T-helper 9 cell (primary cell): ENCODE measurements at regions not wholly inside any gene's neighbourhood (a gene's known extent, or its start where the extent isn't known, plus 50 kb on each side); places are given as distances from the start of the nearest gene placed in this dataset.

Source experiments
- DNase-seq: peaks from one replicate; pipeline ENCODE4 v3.0.0-alpha.2; 2020

DNA sequence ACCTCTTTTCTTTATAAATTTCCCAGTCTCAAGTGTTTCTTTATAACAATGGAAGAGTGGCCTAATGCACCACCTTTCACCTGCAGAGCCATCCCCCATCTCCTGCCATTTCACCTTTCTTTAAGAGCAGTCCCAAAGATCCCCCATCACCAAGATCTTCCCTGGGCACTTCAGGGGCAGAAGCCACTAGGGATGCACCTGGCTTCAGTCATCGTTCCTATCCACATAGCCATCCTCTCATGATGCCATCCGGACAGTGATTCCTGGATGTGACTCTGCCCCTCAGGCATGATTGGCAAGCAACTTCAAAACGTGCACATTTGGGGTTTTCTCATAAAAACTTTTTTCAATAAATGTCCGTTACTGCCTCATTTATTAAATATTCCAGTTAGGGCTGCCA lies 225.9 kb downstream of the TBXT start:
- DNase-seq: no peak

DNA sequence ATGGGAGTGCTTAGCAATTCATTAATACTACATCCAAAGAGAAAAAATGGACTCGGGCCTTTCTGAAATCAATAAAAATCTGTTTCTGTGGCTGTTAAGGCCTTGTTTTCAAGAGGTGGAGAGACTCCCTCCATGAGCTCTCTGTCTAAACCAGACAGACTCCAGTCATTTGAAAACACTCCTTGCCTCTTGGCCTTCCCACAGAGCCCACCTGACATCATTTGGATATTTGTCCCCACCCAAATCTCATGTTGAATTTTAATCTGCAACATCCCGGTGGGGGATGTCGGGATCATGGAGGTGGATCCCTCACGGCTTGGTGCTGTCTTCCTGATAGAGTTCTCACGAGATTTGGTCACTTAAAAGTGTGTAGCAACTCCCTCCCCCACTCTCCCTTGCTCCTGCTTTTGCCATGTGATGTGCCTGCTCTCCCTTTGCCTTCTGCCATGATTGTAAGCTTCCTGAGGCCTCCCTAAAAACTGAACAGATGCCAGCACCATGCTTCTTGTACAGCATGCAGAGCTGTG lies 226.3 kb downstream of the TBXT start:
- DNase-seq: no peak

DNA sequence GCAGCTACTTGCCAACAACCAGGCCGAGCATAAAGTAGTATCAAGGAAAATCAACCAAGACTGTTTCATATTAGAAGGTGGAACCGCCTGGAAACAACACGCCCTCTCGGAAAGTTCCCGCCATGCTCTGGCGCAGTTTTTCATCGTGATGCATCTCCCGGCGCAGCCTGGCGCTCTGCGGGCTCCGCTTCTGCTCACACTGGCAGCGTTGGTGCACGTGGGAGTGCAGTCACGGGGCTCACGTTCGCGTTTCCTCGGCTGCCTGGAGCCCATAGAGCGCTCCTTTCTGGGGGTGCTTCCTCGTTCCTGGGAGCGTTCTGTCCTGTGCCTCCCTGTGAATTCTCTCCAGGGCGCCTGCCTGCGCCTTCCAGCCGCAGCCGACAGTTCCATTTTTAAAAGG lies 227.3 kb downstream of the TBXT start:
- no peak for DNase-seq

DNA sequence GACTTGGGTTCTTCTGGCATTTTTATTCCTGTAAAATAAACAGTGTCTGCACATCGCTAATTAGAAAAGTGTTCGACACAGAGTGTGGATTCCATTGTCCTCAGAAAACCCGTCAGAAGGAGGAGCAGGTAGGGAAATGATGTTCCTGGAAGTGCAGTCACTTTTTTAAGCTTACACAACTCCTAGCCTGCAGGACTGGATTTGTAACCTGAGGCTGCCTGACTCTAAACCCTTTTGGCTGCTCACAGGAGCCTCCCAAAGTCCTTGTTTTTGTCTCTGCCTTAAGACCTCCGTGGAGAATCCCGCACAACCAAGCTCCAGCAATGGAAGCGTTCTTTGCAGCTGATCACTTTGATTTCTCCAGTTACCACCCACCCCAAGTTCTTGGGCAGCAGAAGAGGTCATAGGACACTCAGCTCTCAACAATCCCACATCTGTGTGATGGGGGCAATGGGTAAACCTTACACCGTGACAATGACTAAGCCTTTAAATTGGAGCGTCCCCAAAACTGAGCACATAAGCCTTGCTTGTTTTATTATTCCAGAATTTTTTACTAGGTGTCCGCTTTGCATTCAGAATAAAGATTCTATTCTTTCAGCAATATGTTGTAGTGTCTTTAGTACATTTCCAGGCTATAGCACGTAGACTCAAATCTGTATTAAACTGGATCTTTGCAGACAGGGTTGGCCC lies 227.9 kb downstream of the TBXT start:
- DNase-seq: no peak

DNA sequence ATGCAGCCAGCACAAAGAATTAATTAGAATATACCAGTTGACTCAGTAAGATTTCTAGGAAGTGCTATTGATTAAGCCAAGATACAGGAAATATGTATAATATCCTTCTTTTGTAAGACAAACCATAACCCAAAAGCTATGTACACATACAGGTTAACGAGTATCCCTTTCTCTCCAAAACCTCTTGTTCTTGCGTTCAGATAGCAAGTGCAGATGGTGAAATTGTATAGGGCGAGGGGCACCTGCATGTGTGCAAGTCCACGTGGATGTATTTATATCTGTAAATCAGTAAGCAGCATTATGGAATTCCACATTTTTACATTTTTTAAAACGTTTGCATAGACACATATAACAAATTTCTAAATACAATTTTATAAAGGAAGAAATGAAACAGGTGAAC lies 228.6 kb downstream of the TBXT start:
- DNase-seq: no peak

DNA sequence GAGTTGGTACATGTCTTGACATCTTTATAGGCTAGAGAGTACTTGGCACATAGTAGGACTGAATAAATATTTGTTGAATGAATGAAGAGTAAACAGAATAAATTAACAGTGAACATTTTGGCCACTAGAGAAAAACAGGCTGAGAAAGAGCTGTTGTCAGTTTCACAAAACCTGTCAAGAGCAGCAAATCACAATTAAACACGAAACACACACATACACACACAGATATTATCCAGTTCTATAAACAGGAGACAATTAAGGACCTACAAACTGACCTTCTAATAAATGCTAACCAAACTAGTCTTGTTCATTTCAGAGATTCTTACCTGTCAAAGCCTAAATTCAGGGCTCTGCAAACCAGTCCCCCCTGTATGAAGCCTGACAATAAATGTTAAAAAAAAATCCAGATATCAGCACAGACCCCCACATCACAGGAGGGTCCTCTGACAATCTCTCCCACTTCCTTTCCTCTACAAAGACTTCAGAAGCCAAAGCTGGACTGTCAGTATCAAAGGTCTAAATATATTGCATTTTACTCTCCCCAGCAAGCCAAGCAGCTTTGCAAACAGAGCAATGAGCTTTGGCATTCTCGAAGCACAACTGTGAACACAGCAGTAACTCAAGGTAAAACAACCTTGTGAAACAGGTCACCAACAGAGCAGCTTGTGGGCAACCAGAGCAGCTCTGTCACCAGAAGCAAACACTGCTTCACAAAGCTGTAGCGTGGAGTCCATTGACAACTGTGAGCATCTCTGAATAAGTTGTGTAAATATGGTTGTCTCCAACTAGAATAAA lies 229.9 kb downstream of the TBXT start:
- no peak for DNase-seq

DNA sequence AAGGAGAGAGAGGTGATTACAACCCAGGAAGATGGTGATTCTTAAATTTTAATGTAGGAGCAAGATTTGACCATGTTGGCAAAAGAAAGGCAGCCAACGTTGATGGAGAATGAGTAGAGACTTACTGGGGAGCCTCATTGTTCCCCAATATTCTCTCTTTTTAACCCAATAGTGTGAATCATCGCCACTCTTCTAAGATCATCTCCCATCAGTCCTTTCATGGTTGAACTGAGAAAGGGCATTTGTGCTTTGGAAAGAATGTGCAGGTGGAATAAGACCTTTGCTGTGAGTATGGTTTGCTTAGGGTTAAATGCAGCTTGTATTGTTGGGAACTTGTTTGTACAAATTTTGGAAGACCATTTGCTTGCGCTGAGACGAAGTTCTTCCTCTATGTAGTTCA lies 231.0 kb downstream of the TBXT start:
- DNase-seq: no peak

DNA sequence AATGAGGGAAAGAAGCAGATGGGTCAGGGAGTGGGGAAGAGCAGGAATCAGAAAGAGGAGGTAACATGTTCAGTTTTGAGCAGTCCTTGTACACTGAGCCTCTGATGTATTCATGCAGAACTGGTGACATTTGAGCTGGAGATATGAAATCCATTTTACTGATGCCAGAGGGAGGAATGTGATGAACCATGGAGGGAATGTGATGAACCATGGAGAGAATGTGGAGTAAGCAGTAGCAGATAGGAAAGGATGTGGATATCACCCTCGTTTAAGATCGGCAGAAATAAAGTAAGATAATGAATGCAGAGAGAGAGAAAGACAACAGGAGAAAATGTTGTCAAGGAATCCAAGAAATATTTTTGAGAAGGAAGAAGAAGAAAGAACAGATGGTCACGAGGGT lies 231.6 kb downstream of the TBXT start:
- no peak for DNase-seq

DNA sequence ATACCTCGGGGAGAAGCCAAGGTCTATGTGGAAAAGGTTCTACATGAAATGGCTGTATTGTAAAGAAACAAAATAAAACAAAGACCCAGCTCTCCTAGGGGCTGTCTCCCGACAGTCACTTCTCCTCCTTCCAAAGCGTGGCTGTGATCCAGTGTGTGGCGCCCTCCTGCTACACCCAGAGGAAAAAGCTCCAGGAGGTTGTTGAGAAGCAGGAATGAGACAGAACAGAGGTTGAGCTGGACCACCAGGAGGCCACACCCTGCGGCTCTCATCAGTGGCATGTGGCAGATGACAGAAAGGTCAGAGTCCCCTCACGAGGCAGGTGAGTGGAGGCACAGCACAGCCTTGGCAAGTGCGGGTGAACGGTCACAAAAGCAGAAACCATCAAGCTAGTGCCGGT lies 236.0 kb downstream of the TBXT start:
- no peak for DNase-seq

DNA sequence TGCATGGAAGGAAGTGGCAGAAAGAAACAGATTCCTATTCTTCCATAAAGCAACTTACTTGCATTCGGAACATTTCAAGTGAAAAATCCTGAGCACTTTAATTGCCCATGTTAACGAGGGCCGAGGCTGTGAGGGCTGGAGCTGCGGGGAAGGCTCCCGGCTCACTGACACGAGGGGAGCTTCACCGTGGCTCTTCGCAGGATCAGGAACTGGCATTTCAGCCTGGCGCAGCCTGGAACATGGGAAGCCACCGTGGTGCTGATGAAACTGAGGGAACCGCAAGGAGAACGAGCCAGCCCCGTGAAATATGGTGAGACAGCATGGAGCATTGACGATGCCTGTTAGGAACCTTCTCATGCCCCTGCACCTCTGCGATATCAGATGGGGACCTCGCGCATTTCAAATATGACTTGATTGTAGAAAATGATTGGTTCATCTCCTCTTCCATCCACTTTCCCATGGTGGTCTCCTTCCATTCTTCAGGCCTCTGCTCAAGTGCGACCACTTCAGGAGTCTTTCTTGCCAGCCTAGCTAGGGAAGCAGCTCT lies 236.9 kb downstream of the TBXT start:
- no peak for DNase-seq

DNA sequence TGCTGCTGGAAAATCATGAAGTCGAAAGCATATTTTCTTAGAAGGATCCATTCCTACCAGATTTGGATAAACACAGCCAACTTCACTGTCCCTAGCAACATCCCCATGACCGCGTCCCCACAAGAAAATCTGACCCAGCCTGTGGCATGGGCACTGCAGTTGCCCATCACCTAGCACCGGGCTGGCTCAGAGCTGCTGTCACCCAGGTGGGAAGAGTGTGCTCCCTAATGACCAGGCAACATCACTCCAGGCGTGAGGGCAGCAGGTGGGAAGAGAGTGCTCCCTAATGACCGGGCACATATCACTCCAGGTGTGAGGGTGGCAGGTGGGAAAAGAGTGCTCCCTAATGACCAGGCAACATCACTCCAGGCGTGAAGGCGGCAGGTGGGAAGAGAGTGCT lies 238.0 kb downstream of the TBXT start:
- DNase-seq: no peak

DNA sequence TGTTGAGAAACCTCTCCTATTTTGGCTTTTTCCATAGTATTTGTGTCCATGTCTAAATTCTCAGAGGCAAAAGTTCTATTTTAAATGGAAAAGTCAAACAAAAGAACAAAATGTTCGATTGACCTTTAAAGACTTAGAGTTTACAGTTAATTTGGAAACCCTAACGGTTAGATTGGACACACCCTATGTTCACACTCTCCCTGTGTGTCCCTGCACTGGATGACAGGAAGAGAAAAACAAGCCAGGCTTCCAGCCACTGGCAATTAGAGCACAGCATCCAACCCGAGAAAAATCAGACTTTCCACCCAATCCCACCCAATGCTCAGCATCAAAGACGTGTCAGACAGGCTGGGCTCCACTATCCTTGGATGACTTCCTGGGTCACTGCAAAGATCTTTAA lies 241.3 kb downstream of the TBXT start:
- DNase-seq: no peak

DNA sequence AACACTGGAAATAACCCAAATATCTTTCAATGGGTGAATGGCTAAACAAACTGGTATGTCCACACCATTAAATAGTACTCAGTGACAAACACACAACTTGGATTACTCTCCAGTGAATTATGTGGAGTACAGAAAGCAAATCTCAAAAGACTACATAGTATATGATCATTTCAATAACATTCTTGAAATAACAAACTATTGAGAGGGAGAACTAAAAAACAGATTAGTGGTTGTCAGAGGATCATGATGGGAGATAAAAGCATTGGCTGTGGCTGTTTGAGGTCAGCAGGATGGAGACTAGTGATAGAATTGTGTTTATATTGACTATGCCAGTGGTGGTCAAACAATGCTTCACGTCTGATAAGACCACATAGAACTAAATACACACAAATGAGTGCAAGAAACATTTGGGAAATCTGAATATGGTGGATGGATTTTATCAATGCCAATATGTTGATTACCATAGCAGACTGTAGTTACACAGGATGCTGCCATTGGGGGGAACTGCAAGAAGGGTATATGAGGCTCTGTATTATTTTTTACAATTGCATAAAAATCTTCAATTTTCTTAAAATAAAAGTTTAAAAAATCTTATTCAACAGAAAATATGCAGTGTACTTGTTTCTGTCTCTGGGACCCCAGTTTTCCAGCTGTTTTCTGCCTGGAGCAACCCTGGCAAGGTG lies 242.0 kb downstream of the TBXT start:
- no peak for DNase-seq

DNA sequence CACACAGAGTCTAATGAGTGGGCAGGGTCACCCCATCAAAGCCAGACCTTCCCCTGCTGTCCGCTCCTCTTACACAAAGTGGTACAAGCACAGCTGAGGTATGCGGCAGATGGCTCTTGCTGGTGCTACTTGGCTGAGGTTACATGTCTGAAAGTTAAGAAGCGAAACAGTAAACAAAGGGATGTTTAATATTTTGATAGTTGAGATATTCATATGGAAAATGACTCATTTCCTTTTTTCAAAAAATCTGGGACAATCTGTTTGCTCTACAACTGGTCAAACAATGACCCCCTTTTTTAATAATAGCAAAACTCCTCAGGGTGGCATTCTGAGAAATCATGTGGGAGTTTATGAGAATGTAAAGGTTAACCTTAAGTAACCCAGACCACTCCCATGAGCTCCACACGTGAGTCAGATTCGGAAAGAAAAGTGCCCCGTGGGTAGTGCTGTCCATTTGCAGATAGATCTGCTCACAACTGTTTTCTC lies 245.3 kb downstream of the TBXT start:
- DNase-seq: no peak

DNA sequence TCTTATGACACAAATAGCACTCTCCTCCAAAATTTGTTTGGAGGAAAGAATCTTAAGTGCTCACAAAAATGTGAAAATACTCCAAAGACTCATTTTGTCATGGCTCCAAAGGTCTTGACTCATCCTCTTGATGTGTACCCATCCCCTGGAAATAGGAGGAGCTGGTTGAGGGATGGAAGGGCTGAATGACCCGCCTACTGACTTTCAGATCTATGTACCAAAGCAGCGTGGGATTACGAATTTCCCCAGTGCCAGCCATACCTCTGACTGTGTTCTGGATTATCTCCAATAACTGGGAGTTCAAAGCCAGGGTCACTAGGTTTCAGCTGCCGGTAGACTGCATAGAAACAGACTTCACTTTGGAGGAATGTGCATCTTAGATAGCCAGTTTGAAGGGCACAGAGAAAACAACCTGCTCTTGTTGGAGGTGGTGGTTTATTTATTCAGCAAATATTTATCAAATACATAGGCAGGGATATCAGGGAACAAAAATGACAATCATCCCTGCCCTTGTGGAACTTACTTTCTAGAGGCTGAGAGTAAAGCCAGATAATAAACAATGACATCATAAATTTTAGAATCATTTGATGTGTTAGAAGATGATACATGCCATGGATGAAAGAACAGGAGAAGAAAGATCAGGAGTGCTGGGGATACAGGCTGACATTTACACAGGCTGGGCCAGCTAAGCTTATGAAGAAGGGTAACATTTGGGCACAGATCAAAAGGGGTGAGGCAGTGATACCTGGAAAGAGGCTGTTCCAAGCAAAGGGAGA lies 246.6 kb downstream of the TBXT start:
- DNase-seq: no peak

DNA sequence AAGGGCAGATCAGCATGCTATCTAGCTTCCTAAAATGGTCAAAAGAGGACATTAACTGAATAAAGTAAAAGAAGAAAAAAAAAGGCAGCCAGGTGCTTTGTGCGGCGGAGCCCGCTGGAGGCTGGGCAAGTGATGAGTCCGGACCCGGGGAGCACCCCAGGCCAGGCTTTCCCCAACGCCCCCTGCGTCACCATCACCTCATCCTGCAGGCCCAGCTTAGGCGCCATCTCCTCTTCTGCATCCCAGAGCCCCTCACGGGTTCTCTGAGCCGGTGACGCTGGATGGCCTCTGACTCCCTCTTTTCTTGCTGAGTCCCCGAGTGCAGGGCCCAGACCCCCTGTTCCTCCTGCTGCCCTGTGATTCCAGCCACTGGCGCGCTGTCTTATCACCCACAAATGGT lies 250.1 kb downstream of the TBXT start:
- no peak for DNase-seq

DNA sequence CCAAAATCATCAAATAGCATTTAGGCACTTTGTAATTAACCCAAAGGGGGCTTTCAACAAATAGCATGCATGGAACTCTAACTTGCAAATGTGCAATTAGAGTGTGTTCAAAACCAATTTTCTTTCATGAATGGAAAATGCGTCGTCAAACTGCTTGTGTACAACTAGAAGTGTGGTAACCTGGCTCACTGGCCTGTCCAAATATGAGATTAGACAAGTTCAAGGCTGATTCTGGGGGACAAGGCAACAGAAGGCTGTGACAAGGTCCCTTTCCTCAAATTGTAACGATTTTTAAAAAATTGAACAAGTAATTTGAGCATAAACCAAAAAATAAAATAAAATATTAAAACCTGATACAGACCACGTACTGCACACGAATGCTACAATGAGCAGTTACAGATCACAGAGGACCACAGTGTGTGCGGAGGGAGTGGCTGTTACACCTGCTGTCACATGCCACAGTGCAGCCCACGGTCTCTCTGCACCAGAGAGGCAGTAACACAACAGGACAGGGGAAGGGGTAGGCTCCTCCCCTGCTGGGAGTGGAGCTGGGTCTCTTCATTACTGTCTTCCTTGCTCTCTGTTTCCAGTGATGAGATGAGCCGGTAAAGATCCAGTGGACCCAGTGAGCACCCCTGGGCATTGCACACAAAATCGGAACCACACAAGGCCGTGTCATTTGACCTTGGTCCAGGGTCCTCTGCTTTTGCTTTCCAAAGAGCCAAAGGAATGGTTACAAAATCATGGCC lies 252.2 kb upstream of the PDE10A start:
- no peak for DNase-seq

DNA sequence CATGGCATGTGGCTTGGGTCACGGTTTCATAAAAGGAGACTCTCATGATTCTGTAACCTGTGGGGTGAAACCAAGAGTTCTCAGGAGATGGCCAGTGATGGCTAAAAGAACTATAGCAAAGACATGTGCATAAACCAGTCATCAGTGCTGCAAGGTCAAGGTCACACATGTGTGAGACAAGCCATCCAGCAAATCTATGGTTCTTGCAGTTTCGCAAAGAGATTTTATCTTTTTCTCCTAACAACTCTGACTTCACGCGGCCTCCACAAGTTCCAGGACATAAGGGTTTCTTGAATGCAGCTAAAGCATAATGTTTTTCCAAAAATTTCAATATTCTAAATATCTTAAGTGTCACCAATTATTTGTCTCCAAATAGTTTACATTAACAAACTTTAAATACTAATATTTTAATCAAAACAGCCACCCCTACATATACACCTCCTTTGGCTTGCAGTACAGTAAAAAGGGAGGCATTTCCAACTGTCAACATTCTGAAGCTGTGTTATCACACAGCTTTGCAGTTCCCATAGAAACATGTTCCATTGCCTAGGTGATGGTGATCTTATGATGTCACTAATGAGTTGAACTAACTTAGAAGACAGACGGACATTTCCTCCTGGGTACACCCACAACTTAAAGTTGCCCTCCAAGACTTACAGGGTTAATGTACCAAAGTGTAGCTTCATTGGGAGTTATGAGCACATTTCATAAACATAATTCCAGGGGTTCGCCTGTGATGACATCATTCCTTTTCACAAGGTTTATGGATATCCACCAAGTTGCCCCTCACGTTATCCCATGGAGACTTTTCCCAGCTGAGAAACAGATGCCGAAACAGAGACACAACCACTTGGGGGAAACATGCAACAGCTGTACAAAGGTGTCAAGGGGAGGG lies 250.9 kb upstream of the PDE10A start:
- DNase-seq: no peak

DNA sequence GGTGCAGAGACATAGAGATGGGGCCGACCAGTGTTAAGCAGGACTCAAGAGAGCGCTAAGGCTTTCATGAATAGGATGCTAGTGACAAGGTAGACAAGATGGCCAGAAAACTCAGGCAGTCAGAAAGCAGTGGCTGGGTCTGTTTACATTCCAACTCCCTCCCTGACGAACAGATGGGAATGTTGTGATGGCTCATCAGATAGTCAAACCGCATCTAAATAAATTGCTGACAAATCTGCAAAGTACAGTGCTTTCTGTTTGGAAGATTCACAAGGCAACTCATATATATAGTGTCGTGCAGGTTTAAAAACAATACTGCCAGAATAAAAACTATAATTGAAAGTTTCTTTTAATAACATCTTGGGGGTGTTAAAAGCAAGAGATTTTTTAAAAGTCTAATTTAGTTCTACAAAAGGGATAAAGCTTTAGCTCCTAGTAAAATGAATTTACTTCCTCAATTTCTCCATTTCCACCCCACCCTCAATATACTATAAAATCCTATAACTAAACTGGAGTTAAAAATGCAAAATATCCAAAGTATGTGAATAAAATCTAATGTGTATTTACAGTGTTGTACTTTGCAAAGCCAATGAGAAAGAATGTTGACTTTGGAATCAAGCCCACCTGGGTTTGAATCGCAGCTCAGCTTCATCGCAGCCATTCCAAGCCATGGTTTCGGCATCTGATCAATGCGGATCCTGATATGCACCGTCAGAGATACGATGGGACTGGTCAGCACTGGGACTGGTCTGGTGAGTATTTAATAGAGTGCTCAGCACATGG lies 247.3 kb upstream of the PDE10A start:
- no peak for DNase-seq

DNA sequence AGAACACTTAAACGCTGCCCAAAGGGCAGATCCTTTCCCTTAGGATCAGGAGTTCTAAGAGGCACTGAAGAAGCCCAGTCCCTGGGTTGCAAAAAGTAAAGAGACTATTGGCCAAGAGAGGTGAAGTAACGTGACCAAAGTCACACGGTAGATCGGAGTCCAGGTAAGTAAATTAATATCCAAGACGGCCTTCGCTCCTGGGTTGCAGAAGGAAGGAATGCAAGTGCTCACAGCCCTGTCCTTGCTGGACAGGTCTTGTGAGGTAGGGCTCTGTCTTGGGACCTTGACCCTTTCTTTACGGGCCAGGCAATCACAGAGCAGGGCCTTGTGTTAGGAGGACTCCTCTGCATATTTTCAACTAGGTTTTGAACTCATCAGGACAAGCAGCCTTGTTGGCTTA lies 243.7 kb upstream of the PDE10A start:
- no peak for DNase-seq
